ENCODE measurements at regions not wholly inside any gene's neighbourhood (a gene's known extent, or its start where the extent isn't known, plus 50 kb on each side); places are given as distances from the start of the nearest gene placed in this dataset.

GRCh38 chr3:31461426-31461825 lies 71.3 kb upstream of the STT3B start:
- no peak overlapping the region for H3K27ac ChIP-seq (ENCODE audit: insufficient read depth, low read length)
- in situ Hi-C loops (cut with MboI; ENCODE audit: low sequenced_read_pairs) (no loop called here), intact Hi-C loops (cut with micrococcal nuclease) (no loop called here), dilution Hi-C loops (cut with HindIII; ENCODE audit: low sequenced_read_pairs, unreplicated experiment) (no loop called here)
- no peaks in the 10 kb centered on the region for H3K9me1 ChIP-seq (ENCODE audit: insufficient read depth, low read length)
- H3K4me3 ChIP-seq (ENCODE audit: insufficient read depth, low read depth, low read length): no peak overlapping the region
- ATAC-seq (ENCODE audit: low read depth): no peak
- no peak for TF ChIP-seq RCOR1 (IDR thresholded peaks at IDR 0.05; ENCODE audit: insufficient replicate concordance, low read length)
- no peak for TF ChIP-seq RFX5 (IDR thresholded peaks at IDR 0.05; ENCODE audit: low read depth, low read length)
- TF ChIP-seq CTCF (conservative IDR thresholded peaks at IDR 0.05; ENCODE audit: low read depth, low read length): no peak
- TF ChIP-seq MXI1 (IDR thresholded peaks at IDR 0.05; ENCODE audit: borderline replicate concordance, low read depth, low read length): no peak
- TF ChIP-seq CEBPB (IDR thresholded peaks at IDR 0.05; ENCODE audit: low read depth, low read length): no peak
- TF ChIP-seq SMC3 (IDR thresholded peaks at IDR 0.05; ENCODE audit: low read depth, low read length): no peak
- TF ChIP-seq POLR2A (IDR thresholded peaks at IDR 0.05; ENCODE audit: low read depth, low read length): no peak
- no peak for TF ChIP-seq USF2 (IDR thresholded peaks at IDR 0.05; ENCODE audit: low read depth, low read length)
- no peak overlapping the region for H4K91ac ChIP-seq (ENCODE audit: insufficient read depth, low read depth, low read length)
- H2BK120ac ChIP-seq (ENCODE audit: low read depth, low read length): no peak overlapping the region
- no peak overlapping the region for H3K23ac ChIP-seq (ENCODE audit: low read depth, low read length)
- DNase-seq: no peak
- no peak overlapping the region for H3K56ac ChIP-seq (ENCODE audit: extremely low read depth, insufficient read depth, low read length)
- peaks cover 4% of the 10 kb centered on the region; the same call in 1 of the 2 replicates for H3K27me3 ChIP-seq (ENCODE audit: control insufficient read depth, insufficient read depth, low read length)
- H4K8ac ChIP-seq (ENCODE audit: low read depth in 2 of 2, low read length in 2 of 2): no peak overlapping the region
- CTCF ChIA-PET: no interaction called here
- no peak overlapping the region for H2BK5ac ChIP-seq (ENCODE audit: low read depth, low read length, poor library complexity, severe bottlenecking)
- H2AFZ ChIP-seq (replicated peaks; ENCODE audit: low read length, poor library complexity): no peak overlapping the region
- no peaks in the 10 kb centered on the region for H3K4me1 ChIP-seq (ENCODE audit: control insufficient read depth, insufficient read depth, low read length)
- H2AK9ac ChIP-seq (replicated peaks; ENCODE audit: low read depth, low read length, poor library complexity): no peak overlapping the region
- H4K5ac ChIP-seq (ENCODE audit: low read depth, low read length): no peak overlapping the region
- no peak overlapping the region for H3K4ac ChIP-seq (ENCODE audit: low read depth, low read length)
- H3K9me3 ChIP-seq (ENCODE audit: control insufficient read depth, insufficient read depth, low read length): no peaks in the 10 kb centered on the region
- no peak overlapping the region for H2BK15ac ChIP-seq (ENCODE audit: low read depth, low read length)
- no peaks in the 10 kb centered on the region for H3K36me3 ChIP-seq (ENCODE audit: control insufficient read depth, insufficient read depth, low read length)
- H3K14ac ChIP-seq (replicated peaks; ENCODE audit: low read depth, low read length): no peak overlapping the region
- BruUV-seq (replicated peaks): no TSS peak
- no peak overlapping the region for H2BK20ac ChIP-seq (ENCODE audit: low read depth, low read length)
- POLR2A ChIA-PET (ENCODE audit: unreplicated experiment): no interaction called here
- no peaks in the 10 kb centered on the region for H4K20me1 ChIP-seq (ENCODE audit: insufficient read depth, low read length)
- H3K9ac ChIP-seq (ENCODE audit: low read depth, low read length): no peak overlapping the region
- H2AK5ac ChIP-seq (ENCODE audit: low read depth, low read length): no peak overlapping the region
- no peak overlapping the region for H3K18ac ChIP-seq (ENCODE audit: low read depth, low read length)
- H3K79me1 ChIP-seq (ENCODE audit: low read depth in 1 of 2, low read length in 2 of 2): no peaks in the 10 kb centered on the region
- WGBS, 2 experiments (ENCODE audit: extremely low coverage in 2 of 2, insufficient read length in 1 of 2): no CpG with 5 or more reads among the region's 2 CpGs
- no peak overlapping the region for H3K4me2 ChIP-seq (ENCODE audit: low read depth, low read length)

Measured in IMR-90 (cell line).